ENCODE measurements at regions not wholly inside any gene's neighbourhood (a gene's known extent, or its start where the extent isn't known, plus 50 kb on each side); places are given as distances from the start of the nearest gene placed in this dataset.

DNA sequence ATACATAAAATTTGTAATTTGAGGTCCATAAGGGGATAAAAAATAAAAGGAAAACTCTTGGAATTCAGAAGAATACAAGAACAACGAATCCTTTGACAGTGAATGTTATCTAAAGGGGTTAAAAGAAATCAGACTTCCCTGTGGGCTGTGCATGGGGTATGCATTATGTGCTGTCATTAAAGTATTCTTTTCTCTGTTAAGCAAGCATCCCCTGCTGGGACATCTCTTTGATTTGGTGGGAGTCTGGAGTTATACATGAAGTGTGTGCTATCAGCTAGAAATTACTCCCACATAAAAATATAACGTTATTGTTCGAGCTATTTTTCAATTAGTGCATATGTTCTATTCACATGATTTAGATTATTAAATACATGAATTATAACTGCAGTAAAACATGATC is 195.2 kb downstream of the CENPW start:
- TF ChIP-seq CTCF (IDR thresholded peaks at IDR 0.05; ENCODE audit: insufficient read depth, low read length, poor library complexity, severe bottlenecking) (no peak), EZH2phosphoT487 (conservative IDR thresholded peaks at IDR 0.05; ENCODE audit: low read length) (no peak)
